Cardiac fibroblast (primary cell): ENCODE measurements at regions not wholly inside any gene's neighbourhood (a gene's known extent, or its start where the extent isn't known, plus 50 kb on each side); places are given as distances from the start of the nearest gene placed in this dataset.

ENCODE experiments used
- DNase-seq, 2 donors: peaks; one replicate each; pipeline versions ENCODE4 v3.0.0 to v3.0.0-alpha.2; 2010; ENCODE audit warnings: low read depth in 2 of 2
- H3K4me3 ChIP-seq, 2 donors: replicated peaks in 1 of 2; 1 replicate in 1 of 2; 2 replicates in 1 of 2; pipeline ENCODE4 v1.5.1; 2011; ENCODE audit warnings: low read depth in 2 of 2, low read length in 2 of 2, mild to moderate bottlenecking in 2 of 2, moderate library complexity in 1 of 2
- CTCF ChIP-seq: IDR thresholded peaks from one replicate; pipeline ENCODE4 v1.5.1; 2011; ENCODE audit warnings: low read depth, mild to moderate bottlenecking, low read length, inconsistent platforms

- no peak for TF ChIP-seq CTCF
- DNase-seq = no peak
- H3K4me3 ChIP-seq = no peak overlapping the region
Observed at GRCh38 chr3:39753391-39753790, 56.0 kb upstream of the MYRIP start.

GRCh38 chr3:39754549-39754948 lies 54.9 kb upstream of the MYRIP start:
- H3K4me3 ChIP-seq = no peak overlapping the region
- no peak for DNase-seq
- no peak for TF ChIP-seq CTCF

- no peak for DNase-seq
- H3K4me3 ChIP-seq = no peak overlapping the region
- no peak for TF ChIP-seq CTCF
Observed at GRCh38 chr3:39755100-39755499, 54.3 kb upstream of the MYRIP start.

GRCh38 chr3:39757307-39757706 lies 52.1 kb upstream of the MYRIP start:
- no peak for TF ChIP-seq CTCF
- peak; percentile 8 to 27 for DNase-seq
- H3K4me3 ChIP-seq = no peak overlapping the region
